Prostate gland (tissue), 2 donors: ENCODE measurements at regions not wholly inside any gene's neighbourhood (a gene's known extent, or its start where the extent isn't known, plus 50 kb on each side); places are given as distances from the start of the nearest gene placed in this dataset.

Experiments used
- DNase-seq: peaks from one replicate; pipeline ENCODE4 v3.0.0-alpha.2; 2019; ENCODE audit warnings: low spot score
- H3K27ac ChIP-seq, 2 donors: fragments of 200-600 bp; sonication (generic); 2 replicates each; pipeline ENCODE4 v1.5.1; 2017 to 2019
- H3K27me3 ChIP-seq: fragments of 200-600 bp; sonication (generic); replicated peaks from 2 replicates; pipeline ENCODE4 v1.5.1; 2019; ENCODE audit not compliant: insufficient read depth
- H3K36me3 ChIP-seq, 2 donors: fragments of 200-600 bp; sonication (generic); 1 replicate in 1 of 2; 2 replicates in 1 of 2; pipeline versions ENCODE4 v1.5.1 to v1.8.1; 2017 to 2019
- H3K4me1 ChIP-seq: fragments of 200-600 bp; sonication (generic); replicated peaks from 2 replicates; pipeline ENCODE4 v1.5.1; 2019
- H3K4me3 ChIP-seq, 2 donors: fragments of 200-600 bp; sonication (generic); 2 replicates each; pipeline ENCODE4 v1.5.1; 2017 to 2019
- H3K9me3 ChIP-seq: fragments of 200-600 bp; sonication (generic); 2 replicates; pipeline ENCODE4 v1.5.1; 2017
- POLR2A ChIP-seq: fragments of 450-650 bp; IDR thresholded peaks from one replicate; pipeline ENCODE4 v1.6.1; 2016; ENCODE audit warnings: antibody characterized with exemption, mild to moderate bottlenecking
- POLR2AphosphoS5 ChIP-seq: sonication (generic); formaldehyde crosslinking; IDR thresholded peaks from one replicate; pipeline ENCODE4 v1.6.1; 2017; ENCODE audit warnings: antibody characterized with exemption
- WGBS: methylation state at CpG from one replicate; pipeline ENCODE4 v1.1.5; 2018; 5-methylcytosine and 5-hydroxymethylcytosine counted together
- intact Hi-C: fragments of 100-400 bp; cut with DNase I; formaldehyde crosslinking; loops from one replicate; pipeline ENCODE4 v1.14.2; 2022
- TF ChIP-seq, protein P1 (sequence below), 4 experiments: fragments of 200-600 bp in 2 of 4; fragments of 450-650 bp in 2 of 4; sonication (generic) in 2 of 4; IDR thresholded peaks; 1 replicate in 3 of 4; 2 replicates in 1 of 4; pipeline ENCODE4 v1.5.1; 2016 to 2019; ENCODE audit warnings: antibody characterized with exemption in 4 of 4, mild to moderate bottlenecking in 2 of 4, moderate library complexity in 2 of 4

DNA sequence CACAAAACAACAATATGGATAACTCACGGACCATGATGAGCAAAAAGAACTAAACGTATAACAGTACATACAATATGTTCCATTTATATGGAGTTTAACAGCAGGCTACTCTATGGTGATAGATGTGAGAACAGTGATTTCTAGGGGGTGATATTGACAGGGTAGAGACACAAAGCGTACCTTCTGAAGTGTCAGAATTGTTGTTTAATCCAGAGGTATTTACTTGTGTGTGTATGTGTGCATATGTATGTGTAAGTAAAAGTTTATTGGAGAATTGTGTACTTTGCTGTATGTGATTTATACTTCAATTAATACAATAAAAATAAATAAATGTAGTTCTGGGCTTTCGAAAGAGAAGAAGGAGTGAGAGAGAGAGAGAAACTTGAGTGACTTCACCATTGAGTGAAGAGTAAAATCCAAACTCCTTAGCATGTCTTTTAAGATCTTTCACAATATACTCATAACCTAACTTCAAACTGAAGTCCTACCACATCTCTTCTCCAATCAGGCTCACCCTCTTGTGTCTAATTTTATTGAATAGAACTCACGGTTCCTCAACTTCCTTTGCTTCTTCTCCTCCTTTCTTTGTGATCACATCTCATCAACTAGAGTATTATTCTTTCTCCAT is 126.0 kb upstream of the KLF7 start:
- Histone ChIP-seq H3K27ac (no peak overlapping the region), H3K4me3 (no peak overlapping the region), H3K27me3 (no peaks in the 10 kb centered on the region), H3K9me3 (no peaks in the 10 kb centered on the region), H3K4me1 (peaks cover 2% of the 10 kb centered on the region), H3K36me3 (no peaks in the 10 kb centered on the region)
- 87% methylated on average over 5 of the region's 5 CpGs for WGBS
- intact Hi-C loops: no loop called here
- DNase-seq: no peak
- TF ChIP-seq POLR2AphosphoS5 (no peak), POLR2A (no peak)
- TF ChIP-seq, protein P1, sequence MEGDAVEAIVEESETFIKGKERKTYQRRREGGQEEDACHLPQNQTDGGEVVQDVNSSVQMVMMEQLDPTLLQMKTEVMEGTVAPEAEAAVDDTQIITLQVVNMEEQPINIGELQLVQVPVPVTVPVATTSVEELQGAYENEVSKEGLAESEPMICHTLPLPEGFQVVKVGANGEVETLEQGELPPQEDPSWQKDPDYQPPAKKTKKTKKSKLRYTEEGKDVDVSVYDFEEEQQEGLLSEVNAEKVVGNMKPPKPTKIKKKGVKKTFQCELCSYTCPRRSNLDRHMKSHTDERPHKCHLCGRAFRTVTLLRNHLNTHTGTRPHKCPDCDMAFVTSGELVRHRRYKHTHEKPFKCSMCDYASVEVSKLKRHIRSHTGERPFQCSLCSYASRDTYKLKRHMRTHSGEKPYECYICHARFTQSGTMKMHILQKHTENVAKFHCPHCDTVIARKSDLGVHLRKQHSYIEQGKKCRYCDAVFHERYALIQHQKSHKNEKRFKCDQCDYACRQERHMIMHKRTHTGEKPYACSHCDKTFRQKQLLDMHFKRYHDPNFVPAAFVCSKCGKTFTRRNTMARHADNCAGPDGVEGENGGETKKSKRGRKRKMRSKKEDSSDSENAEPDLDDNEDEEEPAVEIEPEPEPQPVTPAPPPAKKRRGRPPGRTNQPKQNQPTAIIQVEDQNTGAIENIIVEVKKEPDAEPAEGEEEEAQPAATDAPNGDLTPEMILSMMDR (IDR thresholded peaks at IDR 0.05): no peak

DNA sequence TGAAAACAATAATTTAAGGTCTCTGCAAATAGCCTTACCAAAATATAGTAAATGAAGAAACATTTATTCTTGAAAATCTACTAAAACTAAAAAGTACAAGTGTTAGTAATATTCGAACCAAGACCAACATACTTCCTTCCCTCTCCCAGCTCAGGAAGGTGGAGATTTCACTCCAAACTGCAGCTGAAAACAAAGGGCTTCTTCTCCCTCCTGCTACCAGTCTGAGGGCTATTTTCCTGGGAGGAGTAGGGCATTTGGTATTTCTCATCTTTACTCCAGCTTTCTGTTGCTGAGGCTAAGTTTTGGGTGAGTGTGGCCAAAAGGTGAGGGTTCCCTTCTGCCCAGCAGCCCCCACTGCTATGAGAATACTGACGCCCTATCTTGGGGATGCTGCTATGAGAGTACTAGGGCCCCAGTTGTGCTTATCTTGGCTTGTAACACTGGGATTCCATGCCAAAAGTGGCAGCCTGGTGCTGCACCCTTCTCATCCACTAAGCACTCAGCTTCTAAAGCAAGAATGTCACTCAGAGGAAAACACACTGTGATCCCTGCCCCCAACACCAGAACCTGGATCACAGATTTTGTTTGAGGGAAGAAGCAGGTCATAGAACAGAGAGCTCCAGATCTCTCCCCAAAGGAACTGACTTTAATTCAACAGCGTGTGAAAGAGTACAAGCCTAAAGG is 130.7 kb upstream of the KLF7 start:
- no peaks in the 10 kb centered on the region for H3K4me1 ChIP-seq
- no peak overlapping the region for H3K27ac ChIP-seq
- 58% methylated on average over 3 of the region's 3 CpGs for WGBS
- intact Hi-C loops: no loop called here
- no peaks in the 10 kb centered on the region for H3K36me3 ChIP-seq
- H3K4me3 ChIP-seq: no peak overlapping the region
- no peaks in the 10 kb centered on the region for H3K27me3 ChIP-seq
- TF ChIP-seq, protein P1 (IDR thresholded peaks at IDR 0.05): no peak
- no peak for TF ChIP-seq POLR2AphosphoS5
- TF ChIP-seq POLR2A: no peak
- no peaks in the 10 kb centered on the region for H3K9me3 ChIP-seq
- no peak for DNase-seq

DNA sequence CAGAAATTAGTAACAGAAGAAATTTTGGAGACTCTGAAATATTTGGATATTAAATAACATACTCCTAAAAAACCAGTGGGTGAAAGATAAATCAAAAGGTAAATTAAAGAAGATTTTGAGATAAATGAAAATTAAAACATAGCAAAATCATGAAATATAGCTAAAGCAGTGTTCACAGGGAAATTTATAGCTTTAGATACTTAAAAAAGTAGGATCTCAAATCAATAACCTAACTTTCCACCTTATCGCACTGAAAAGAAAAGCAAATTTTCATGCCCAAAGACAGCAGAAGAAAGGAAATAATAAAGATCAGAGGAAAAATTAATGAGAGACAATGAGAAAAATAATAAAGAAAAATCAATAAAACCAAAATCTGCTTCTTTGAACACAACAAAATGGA is 135.1 kb upstream of the KLF7 start:
- TF ChIP-seq, protein P1 (IDR thresholded peaks at IDR 0.05): no peak
- TF ChIP-seq POLR2A (no peak), POLR2AphosphoS5 (no peak)
- Histone ChIP-seq H3K9me3 (no peaks in the 10 kb centered on the region), H3K27ac (no peak overlapping the region), H3K27me3 (no peaks in the 10 kb centered on the region), H3K4me3 (no peak overlapping the region), H3K36me3 (no peaks in the 10 kb centered on the region), H3K4me1 (no peaks in the 10 kb centered on the region)
- no peak for DNase-seq
- intact Hi-C loops: no loop called here
- 97% methylated on average over 1 of the region's 1 CpG for WGBS

DNA sequence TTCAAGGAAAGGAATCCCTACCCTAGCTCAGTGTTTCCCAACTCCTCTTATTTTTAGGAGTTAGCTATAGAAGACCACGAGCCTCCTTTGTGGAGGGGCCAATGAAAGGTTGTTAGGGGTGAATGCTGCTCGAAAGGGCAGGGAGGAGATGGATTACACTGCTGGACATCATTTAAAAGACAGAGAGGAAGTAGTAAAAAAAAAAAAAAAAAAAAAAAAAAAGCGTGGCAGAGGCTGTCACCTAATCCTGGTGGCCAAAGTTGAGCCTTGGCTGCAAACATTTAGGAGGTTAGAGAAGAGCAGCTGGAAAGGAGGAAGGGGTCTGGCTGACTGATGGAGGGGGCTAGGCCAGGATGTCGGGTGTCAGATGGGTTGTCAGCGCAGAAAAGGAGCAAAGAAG is 139.0 kb upstream of the KLF7 start:
- H3K27me3 ChIP-seq: no peaks in the 10 kb centered on the region
- no peaks in the 10 kb centered on the region for H3K4me1 ChIP-seq
- no peaks in the 10 kb centered on the region for H3K36me3 ChIP-seq
- DNase-seq: no peak
- intact Hi-C loops: no loop called here
- no peaks in the 10 kb centered on the region for H3K9me3 ChIP-seq
- WGBS: 70% methylated on average over 5 of the region's 5 CpGs
- H3K27ac ChIP-seq: no peak overlapping the region
- no peak for TF ChIP-seq POLR2A
- no peak for TF ChIP-seq POLR2AphosphoS5
- TF ChIP-seq, protein P1 (IDR thresholded peaks at IDR 0.05): no peak
- H3K4me3 ChIP-seq: no peak overlapping the region
